ENCODE measurements at regions not wholly inside any gene's neighbourhood (a gene's known extent, or its start where the extent isn't known, plus 50 kb on each side); places are given as distances from the start of the nearest gene placed in this dataset.

- TF ChIP-seq CTCF (conservative IDR thresholded peaks at IDR 0.05 in 1 of 2, IDR thresholded peaks at IDR 0.05 in 1 of 2; ENCODE audit: low read depth in 1 of 2, low read length in 2 of 2): no peak
- TF ChIP-seq EZH2 (IDR thresholded peaks at IDR 0.05; ENCODE audit: low read length, missing control alignments): no peak
These were observed 82.1 kb downstream of the MPP7 start for GRCh38 chr10:28220811-28221210.
